ENCODE measurements at regions not wholly inside any gene's neighbourhood (a gene's known extent, or its start where the extent isn't known, plus 50 kb on each side); places are given as distances from the start of the nearest gene placed in this dataset.

DNA sequence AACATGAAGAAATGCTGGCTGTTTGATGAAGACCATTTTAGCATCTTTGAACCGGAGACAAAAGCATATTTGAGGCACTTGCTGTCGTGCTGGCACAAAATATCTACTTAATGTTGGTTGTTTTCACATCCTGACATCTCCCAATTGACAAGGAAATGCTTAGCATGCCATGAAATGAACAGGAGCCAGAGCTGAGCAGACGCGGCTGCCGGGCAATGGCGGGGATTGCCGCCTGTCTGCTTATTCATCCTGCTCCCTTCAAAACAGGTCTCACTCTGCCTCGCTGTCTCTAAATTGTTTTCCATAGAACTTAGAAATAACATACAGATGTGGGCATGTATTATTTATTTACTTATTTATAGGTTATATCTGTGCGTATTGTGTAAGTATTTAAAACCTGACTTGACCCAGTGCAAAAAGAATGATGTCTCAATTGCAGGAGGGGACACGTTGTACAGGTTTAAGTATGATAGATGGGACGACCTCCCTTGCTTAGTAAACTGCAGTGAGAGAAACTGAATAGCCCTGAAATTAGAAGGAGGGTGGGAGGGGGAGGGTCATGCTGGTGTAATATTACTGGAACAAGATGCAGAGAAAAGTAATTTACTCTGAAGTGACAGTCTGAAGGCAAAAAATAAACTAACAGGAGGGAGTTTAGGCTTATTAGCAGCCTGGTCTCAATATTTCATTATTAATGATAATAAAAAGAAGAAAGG lies 590.4 kb upstream of the PLXNA2 start:
- TF ChIP-seq POLR2A (IDR thresholded peaks at IDR 0.05; ENCODE audit: low read depth, low read length) (no peak), POLR2AphosphoS5 (IDR thresholded peaks at IDR 0.05; ENCODE audit: low read depth, low read length) (no peak)

Data from GM12891 (cell line).